SK-N-SH (cell line): ENCODE measurements at regions not wholly inside any gene's neighbourhood (a gene's known extent, or its start where the extent isn't known, plus 50 kb on each side); places are given as distances from the start of the nearest gene placed in this dataset.

Experiments
- CTCF ChIA-PET: fragments of 300-600, 350-600 bp; formaldehyde crosslinking; extraction: SDS; loops from one replicate; lab custom pipeline; 2021; lab: Yijun Ruan, JAX
- POLR2A ChIA-PET: fragments of 350-600 bp; sonication (Branson Sonifier 250); formaldehyde crosslinking; extraction: SDS; loops from one replicate; lab custom pipeline; 2020; ENCODE audit warnings: antibody characterized with exemption, inconsistent platforms; lab: Yijun Ruan, JAX
- DNase-seq: peaks from one replicate; pipeline ENCODE4 v3.0.0; 2012
- H2AFZ ChIP-seq: fragments of 200-600 bp; sonication (generic); 2 replicates; pipeline ENCODE4 v1.8.1; 2016; ENCODE audit warnings: antibody characterized with exemption, mild to moderate bottlenecking, low read depth
- H3F3A ChIP-seq: fragments of 200-600 bp; sonication (generic); replicated peaks from 2 replicates; pipeline ENCODE3; 2016; ENCODE audit warnings: antibody characterized with exemption, mild to moderate bottlenecking; ENCODE audit not compliant: insufficient read depth
- H3K27ac ChIP-seq, 2 experiments: fragments of 200-500 bp in 1 of 2; fragments of 200-600 bp in 1 of 2; sonication (Bioruptor generic) in 1 of 2; sonication (generic), shearing (Covaris generic) in 1 of 2; 2 replicates each; pipeline versions ENCODE4 v1.5.1 to v1.6.1; 2014 to 2016; ENCODE audit warnings: low read depth in 2 of 2, inconsistent platforms in 1 of 2, low read length in 1 of 2, mild to moderate bottlenecking in 1 of 2, mixed read lengths in 1 of 2
- H3K27me3 ChIP-seq: fragments of 200-600 bp; sonication (generic), shearing (Covaris generic); 2 replicates; pipeline ENCODE4 v1.6.1; 2016; ENCODE audit warnings: mixed run types; ENCODE audit not compliant: insufficient read depth
- H3K36me3 ChIP-seq, 2 experiments: fragments of 200-500 bp in 1 of 2; fragments of 200-600 bp in 1 of 2; sonication (Bioruptor generic) in 1 of 2; sonication (generic) in 1 of 2; replicated peaks in 1 of 2; 2 replicates each; pipeline versions ENCODE3 to v1.5.1; 2014 to 2016; ENCODE audit warnings: low read length in 1 of 2, mild to moderate bottlenecking in 1 of 2; ENCODE audit not compliant: insufficient read depth in 2 of 2, control insufficient read depth in 1 of 2
- H3K4me1 ChIP-seq, 2 experiments: fragments of 200-500 bp in 1 of 2; fragments of 200-600 bp in 1 of 2; sonication (Bioruptor generic) in 1 of 2; sonication (generic), shearing (Covaris generic) in 1 of 2; 2 replicates each; pipeline versions ENCODE4 v1.5.1 to v1.6.1; 2014 to 2016; ENCODE audit warnings: low read depth in 1 of 2, low read length in 1 of 2, mixed run types in 1 of 2; ENCODE audit not compliant: insufficient read depth in 2 of 2, control insufficient read depth in 1 of 2
- H3K4me2 ChIP-seq: fragments of 200-600 bp; sonication (generic), shearing (Covaris generic); 2 replicates; pipeline ENCODE4 v1.6.1; 2017; ENCODE audit warnings: mixed run types
- H3K4me3 ChIP-seq, 2 experiments: fragments of 200-500 bp in 1 of 2; fragments of 200-600 bp in 1 of 2; sonication (Bioruptor generic) in 1 of 2; sonication (generic), shearing (Covaris generic) in 1 of 2; 2 replicates each; pipeline versions ENCODE4 v1.5.1 to v1.8.1; 2014 to 2016; ENCODE audit warnings: low read depth in 2 of 2, inconsistent platforms in 1 of 2, low read length in 1 of 2, mild to moderate bottlenecking in 1 of 2, mixed read lengths in 1 of 2, moderate library complexity in 1 of 2
- H3K79me2 ChIP-seq: fragments of 200-600 bp; sonication (generic); 2 replicates; pipeline ENCODE4 v1.8.1; 2017; ENCODE audit warnings: mild to moderate bottlenecking; ENCODE audit not compliant: insufficient read depth
- H3K9ac ChIP-seq: fragments of 200-600 bp; sonication (generic); 2 replicates; pipeline ENCODE4 v1.6.1; 2017; ENCODE audit warnings: mixed run types
- H3K9me2 ChIP-seq: fragments of 200-600 bp; sonication (generic); 2 replicates; pipeline ENCODE4 v1.6.1; 2017; ENCODE audit warnings: mixed run types
- H3K9me3 ChIP-seq: fragments of 200-600 bp; sonication (generic); 2 replicates; pipeline ENCODE4 v1.6.1; 2017; ENCODE audit warnings: mixed run types, mild to moderate bottlenecking, moderate library complexity
- H4K20me1 ChIP-seq: fragments of 200-600 bp; sonication (generic); 2 replicates; pipeline ENCODE4 v1.6.1; 2017; ENCODE audit warnings: mild to moderate bottlenecking, mixed run types; ENCODE audit not compliant: insufficient read depth
- EP300 ChIP-seq, 2 experiments: IDR thresholded peaks; 2 replicates each; pipeline versions ENCODE4 v1.4.0 to v1.6.1; 2012; ENCODE audit warnings: borderline replicate concordance in 1 of 2, low read depth in 1 of 2, low read length in 1 of 2
- EZH2phosphoT487 ChIP-seq: fragments of 200-600 bp; sonication (generic); IDR thresholded peaks from 2 replicates; pipeline ENCODE4 v1.6.1; 2017; ENCODE audit warnings: low read depth, mixed run types, mild to moderate bottlenecking, antibody characterized with exemption, moderate library complexity, borderline replicate concordance
- FOSL2 ChIP-seq: IDR thresholded peaks from 2 replicates; pipeline ENCODE4 v1.4.0; 2012; ENCODE audit warnings: low read depth, mild to moderate bottlenecking, moderate library complexity, borderline replicate concordance
- FOXJ3 ChIP-seq: sonication (generic); formaldehyde crosslinking; IDR thresholded peaks from 2 replicates; pipeline ENCODE4 v1.5.1; 2020; ENCODE audit warnings: mild to moderate bottlenecking, missing genetic modification reagents
- FOXM1 ChIP-seq: IDR thresholded peaks from 2 replicates; pipeline ENCODE4 v1.4.0; 2012; ENCODE audit warnings: low read depth, mild to moderate bottlenecking
- MAX ChIP-seq: IDR thresholded peaks from 2 replicates; pipeline ENCODE4 v1.4.0; 2012; ENCODE audit warnings: low read depth
- MXI1 ChIP-seq: IDR thresholded peaks from 2 replicates; pipeline ENCODE4 v1.6.1; 2012; ENCODE audit warnings: mild to moderate bottlenecking, low read depth, low read length, improper control_type of control experiment
- PBX3 ChIP-seq: IDR thresholded peaks from 2 replicates; pipeline ENCODE4; 2012
- POLR2AphosphoS5 ChIP-seq: IDR thresholded peaks from 2 replicates; pipeline ENCODE4 v1.6.1; 2012; ENCODE audit warnings: low read depth, low read length
- RAD21 ChIP-seq: IDR thresholded peaks from 2 replicates; pipeline ENCODE4 v1.6.1; 2012; ENCODE audit warnings: mild to moderate bottlenecking, low read length
- RCOR1 ChIP-seq: fragments of 150-350 bp; IDR thresholded peaks from 2 replicates; pipeline ENCODE4 v1.6.1; 2017; ENCODE audit warnings: antibody characterized with exemption, low read length
- RFX5 ChIP-seq: IDR thresholded peaks from 2 replicates; pipeline ENCODE4 v1.6.1; 2012; ENCODE audit warnings: mild to moderate bottlenecking, improper control_type of control experiment, low read length
- SIN3A ChIP-seq: IDR thresholded peaks from 2 replicates; pipeline ENCODE4 v1.6.1; 2012; ENCODE audit warnings: low read depth, mild to moderate bottlenecking, low read length, moderate library complexity, borderline replicate concordance
- TEAD4 ChIP-seq: IDR thresholded peaks from 2 replicates; pipeline ENCODE4 v1.4.0; 2012; ENCODE audit warnings: mild to moderate bottlenecking, borderline replicate concordance; ENCODE audit not compliant: insufficient read depth
- YY1 ChIP-seq: IDR thresholded peaks from 2 replicates; pipeline ENCODE4 v1.4.0; 2012; ENCODE audit warnings: low read depth, mild to moderate bottlenecking
- ZBTB33 ChIP-seq: IDR thresholded peaks from 2 replicates; pipeline ENCODE4 v1.4.0; 2012; ENCODE audit warnings: low read depth, borderline replicate concordance
- WGBS: methylation state at CpG from one replicate; pipeline ENCODE4 v1.1.6; 2017; ENCODE audit warnings: low lambda C conversion rate; 5-methylcytosine and 5-hydroxymethylcytosine counted together
- TF ChIP-seq, protein P1 (sequence below): IDR thresholded peaks from 2 replicates; pipeline ENCODE4 v1.6.1; 2012; ENCODE audit warnings: mild to moderate bottlenecking, low read depth, low read length, moderate library complexity
- TF ChIP-seq, protein P2 (sequence below): fragments of 200-600 bp; sonication (generic); IDR thresholded peaks from 2 replicates; pipeline ENCODE4 v1.6.1; 2017; ENCODE audit warnings: antibody characterized with exemption, mild to moderate bottlenecking, moderate library complexity

- no peak for TF ChIP-seq MXI1
Measured at GRCh38 chr16:86126891-86127290, 227.9 kb downstream of the IRF8 start (continued).

DNA sequence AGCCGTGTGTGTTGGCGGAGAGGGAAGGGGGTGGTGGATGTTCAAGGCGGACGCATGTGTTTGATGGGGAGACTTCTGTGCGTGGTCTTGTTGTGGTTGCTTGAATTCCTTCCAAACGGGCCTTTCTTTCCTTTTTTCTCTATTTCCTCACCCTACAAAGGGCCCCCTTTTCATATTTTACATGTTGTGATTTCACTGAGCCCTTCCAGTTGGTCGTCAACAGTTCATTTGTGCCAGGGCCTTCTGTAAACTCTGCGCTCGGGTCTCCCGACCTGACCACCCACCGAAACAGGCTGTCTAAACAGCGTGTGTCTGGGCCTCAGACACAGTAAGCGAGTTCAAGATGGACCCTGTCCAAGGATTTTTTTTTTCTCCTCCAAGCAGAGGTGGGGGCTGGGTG, 228.4 kb downstream of the IRF8 start:
- no peaks in the 10 kb centered on the region for H4K20me1 ChIP-seq
- H3K4me3 ChIP-seq: no peak overlapping the region
- no peaks in the 10 kb centered on the region for H3K9me3 ChIP-seq
- H3K27ac ChIP-seq: no peak overlapping the region
- no peaks in the 10 kb centered on the region for H3F3A ChIP-seq
- ChIA-PET POLR2A (no interaction called here), CTCF (interaction anchor here (1.4 kb wide), 1 partner anchor 390 kb away, joined by 3 read pairs; no protein-coding TSS in a partner anchor)
- TF ChIP-seq RFX5: no peak
- no peak for TF ChIP-seq EP300 (IDR thresholded peaks at IDR 0.05; ENCODE audit: borderline replicate concordance in 1 of 2, low read depth in 1 of 2, low read length in 1 of 2)
- no peak for TF ChIP-seq PBX3
- TF ChIP-seq FOXJ3 (CRISPR knock-in tag): no peak
- no peak for TF ChIP-seq RAD21
- no peak for TF ChIP-seq EZH2phosphoT487
- TF ChIP-seq ZBTB33: no peak
- no peak for TF ChIP-seq YY1
- TF ChIP-seq TEAD4: no peak
- no peak for TF ChIP-seq FOXM1
- TF ChIP-seq SIN3A: no peak
- H2AFZ ChIP-seq: no peak overlapping the region
- H3K36me3 ChIP-seq: no peaks in the 10 kb centered on the region
- H3K9ac ChIP-seq: no peak overlapping the region
- H3K9me2 ChIP-seq: no peaks in the 10 kb centered on the region
- no peak for DNase-seq
- no peaks in the 10 kb centered on the region for H3K4me1 ChIP-seq
- 14% methylated on average over 13 of the region's 13 CpGs for WGBS
- H3K4me2 ChIP-seq: no peak overlapping the region
- peaks cover 67% of the 10 kb centered on the region for H3K27me3 ChIP-seq
- H3K79me2 ChIP-seq: no peaks in the 10 kb centered on the region

DNA sequence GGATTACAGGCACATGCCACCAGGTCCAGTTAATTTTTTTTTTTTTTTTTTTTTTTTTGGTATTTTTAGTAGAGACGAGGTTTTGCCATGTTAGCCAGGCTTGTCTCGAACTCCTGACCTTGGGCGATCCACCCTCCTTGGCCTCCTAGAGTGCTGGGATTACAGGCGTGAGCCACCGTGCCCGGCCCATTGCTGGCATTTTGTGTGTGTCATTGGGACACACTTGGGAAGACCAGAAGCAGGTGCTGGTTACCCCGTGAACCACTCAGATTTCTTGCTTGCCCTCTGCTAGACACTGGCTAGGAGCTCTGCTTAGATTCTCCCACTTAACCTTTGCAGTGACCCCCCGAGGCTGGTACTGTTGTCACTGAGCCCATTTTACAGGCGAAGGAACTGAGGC, 229.3 kb downstream of the IRF8 start:
- no peak for DNase-seq
- Histone ChIP-seq H3K9me2 (no peaks in the 10 kb centered on the region), H3K4me3 (no peak overlapping the region), H3F3A (no peaks in the 10 kb centered on the region), H3K9me3 (no peaks in the 10 kb centered on the region), H3K79me2 (no peaks in the 10 kb centered on the region), H4K20me1 (no peaks in the 10 kb centered on the region), H3K27ac (no peak overlapping the region), H3K9ac (no peak overlapping the region), H3K4me2 (no peak overlapping the region), H3K27me3 (peaks cover 64% of the 10 kb centered on the region), H3K36me3 (no peaks in the 10 kb centered on the region), H2AFZ (no peak overlapping the region), H3K4me1 (no peaks in the 10 kb centered on the region)
- 14% methylated on average over 8 of the region's 9 CpGs for WGBS
- POLR2A ChIA-PET: no interaction called here
- CTCF ChIA-PET: interaction anchor here (1.0 to 1.4 kb wide), 3 partner anchors 13 to 389 kb away, joined by 3 read pairs; no protein-coding TSS in a partner anchor
- no peak for TF ChIP-seq POLR2AphosphoS5
- no peak for TF ChIP-seq FOSL2
- TF ChIP-seq EP300 (IDR thresholded peaks at IDR 0.05; ENCODE audit: borderline replicate concordance in 1 of 2, low read depth in 1 of 2, low read length in 1 of 2): no peak
- no peak for TF ChIP-seq RCOR1
- TF ChIP-seq, protein P1, sequence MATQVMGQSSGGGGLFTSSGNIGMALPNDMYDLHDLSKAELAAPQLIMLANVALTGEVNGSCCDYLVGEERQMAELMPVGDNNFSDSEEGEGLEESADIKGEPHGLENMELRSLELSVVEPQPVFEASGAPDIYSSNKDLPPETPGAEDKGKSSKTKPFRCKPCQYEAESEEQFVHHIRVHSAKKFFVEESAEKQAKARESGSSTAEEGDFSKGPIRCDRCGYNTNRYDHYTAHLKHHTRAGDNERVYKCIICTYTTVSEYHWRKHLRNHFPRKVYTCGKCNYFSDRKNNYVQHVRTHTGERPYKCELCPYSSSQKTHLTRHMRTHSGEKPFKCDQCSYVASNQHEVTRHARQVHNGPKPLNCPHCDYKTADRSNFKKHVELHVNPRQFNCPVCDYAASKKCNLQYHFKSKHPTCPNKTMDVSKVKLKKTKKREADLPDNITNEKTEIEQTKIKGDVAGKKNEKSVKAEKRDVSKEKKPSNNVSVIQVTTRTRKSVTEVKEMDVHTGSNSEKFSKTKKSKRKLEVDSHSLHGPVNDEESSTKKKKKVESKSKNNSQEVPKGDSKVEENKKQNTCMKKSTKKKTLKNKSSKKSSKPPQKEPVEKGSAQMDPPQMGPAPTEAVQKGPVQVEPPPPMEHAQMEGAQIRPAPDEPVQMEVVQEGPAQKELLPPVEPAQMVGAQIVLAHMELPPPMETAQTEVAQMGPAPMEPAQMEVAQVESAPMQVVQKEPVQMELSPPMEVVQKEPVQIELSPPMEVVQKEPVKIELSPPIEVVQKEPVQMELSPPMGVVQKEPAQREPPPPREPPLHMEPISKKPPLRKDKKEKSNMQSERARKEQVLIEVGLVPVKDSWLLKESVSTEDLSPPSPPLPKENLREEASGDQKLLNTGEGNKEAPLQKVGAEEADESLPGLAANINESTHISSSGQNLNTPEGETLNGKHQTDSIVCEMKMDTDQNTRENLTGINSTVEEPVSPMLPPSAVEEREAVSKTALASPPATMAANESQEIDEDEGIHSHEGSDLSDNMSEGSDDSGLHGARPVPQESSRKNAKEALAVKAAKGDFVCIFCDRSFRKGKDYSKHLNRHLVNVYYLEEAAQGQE: no peak
- no peak for TF ChIP-seq RFX5
- no peak for TF ChIP-seq MAX
- TF ChIP-seq, protein P2, sequence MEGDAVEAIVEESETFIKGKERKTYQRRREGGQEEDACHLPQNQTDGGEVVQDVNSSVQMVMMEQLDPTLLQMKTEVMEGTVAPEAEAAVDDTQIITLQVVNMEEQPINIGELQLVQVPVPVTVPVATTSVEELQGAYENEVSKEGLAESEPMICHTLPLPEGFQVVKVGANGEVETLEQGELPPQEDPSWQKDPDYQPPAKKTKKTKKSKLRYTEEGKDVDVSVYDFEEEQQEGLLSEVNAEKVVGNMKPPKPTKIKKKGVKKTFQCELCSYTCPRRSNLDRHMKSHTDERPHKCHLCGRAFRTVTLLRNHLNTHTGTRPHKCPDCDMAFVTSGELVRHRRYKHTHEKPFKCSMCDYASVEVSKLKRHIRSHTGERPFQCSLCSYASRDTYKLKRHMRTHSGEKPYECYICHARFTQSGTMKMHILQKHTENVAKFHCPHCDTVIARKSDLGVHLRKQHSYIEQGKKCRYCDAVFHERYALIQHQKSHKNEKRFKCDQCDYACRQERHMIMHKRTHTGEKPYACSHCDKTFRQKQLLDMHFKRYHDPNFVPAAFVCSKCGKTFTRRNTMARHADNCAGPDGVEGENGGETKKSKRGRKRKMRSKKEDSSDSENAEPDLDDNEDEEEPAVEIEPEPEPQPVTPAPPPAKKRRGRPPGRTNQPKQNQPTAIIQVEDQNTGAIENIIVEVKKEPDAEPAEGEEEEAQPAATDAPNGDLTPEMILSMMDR: no peak
